SK-N-SH treated with all-trans-retinoic acid at 6 μM for 48 hours (cell line): ENCODE measurements at regions not wholly inside any gene's neighbourhood (a gene's known extent, or its start where the extent isn't known, plus 50 kb on each side); places are given as distances from the start of the nearest gene placed in this dataset.
"Not testable (repeated sequence)": the region's sequence is repeated elsewhere in the genome, so short reads cannot be mapped to it uniquely, and the experiment has no call there.

Experiments used
- BACH2 ChIP-seq: fragments of 250-450 bp; sonication (Bioruptor Pico); IDR thresholded peaks from 2 replicates; pipeline ENCODE4 v1.9.0; 2021; ENCODE audit warnings: mild to moderate bottlenecking, borderline replicate concordance
- CSDC2 ChIP-seq: fragments of 250-450 bp; sonication (Bioruptor Pico); IDR thresholded peaks from 2 replicates; pipeline ENCODE4 v1.5.0; 2020; ENCODE audit warnings: mild to moderate bottlenecking, moderate library complexity
- ESRRG ChIP-seq: fragments of 250-450 bp; sonication (Bioruptor Pico); IDR thresholded peaks from 2 replicates; pipeline ENCODE4 v1.6.1; 2021; ENCODE audit warnings: mild to moderate bottlenecking
- ISL1 ChIP-seq: fragments of 250-450 bp; sonication (Bioruptor Pico); IDR thresholded peaks from 2 replicates; pipeline ENCODE4 v2.1.2; 2022; ENCODE audit warnings: mild to moderate bottlenecking, moderate library complexity
- RARB ChIP-seq: fragments of 250-450 bp; sonication (Bioruptor Pico); IDR thresholded peaks from 2 replicates; pipeline ENCODE4 v1.8.0; 2021; ENCODE audit warnings: mild to moderate bottlenecking, moderate library complexity
- TCF4 ChIP-seq: fragments of 250-450 bp; sonication (Bioruptor Pico); IDR thresholded peaks from 2 replicates; pipeline ENCODE4 v1.8.0; 2021; ENCODE audit warnings: mild to moderate bottlenecking, moderate library complexity, borderline replicate concordance
- TOX ChIP-seq: fragments of 250-450 bp; sonication (Bioruptor Pico); IDR thresholded peaks from 2 replicates; pipeline ENCODE4 v1.8.0; 2021; ENCODE audit warnings: mild to moderate bottlenecking, moderate library complexity, borderline replicate concordance
- ZFP3 ChIP-seq: fragments of 250-450 bp; sonication (Bioruptor Pico); IDR thresholded peaks from 2 replicates; pipeline ENCODE4 v1.5.0; 2020; ENCODE audit warnings: mild to moderate bottlenecking, moderate library complexity
- TF ChIP-seq, protein P1 (sequence below): fragments of 250-450 bp; sonication (Bioruptor Pico); IDR thresholded peaks from 2 replicates; pipeline ENCODE4 v1.8.0; 2020; ENCODE audit warnings: mild to moderate bottlenecking, moderate library complexity, borderline replicate concordance
- TF ChIP-seq, protein P2 (sequence below): fragments of 250-450 bp; sonication (Bioruptor Pico); IDR thresholded peaks from 2 replicates; pipeline ENCODE4 v1.5.1; 2020; ENCODE audit warnings: low read depth, mild to moderate bottlenecking, moderate library complexity

DNA sequence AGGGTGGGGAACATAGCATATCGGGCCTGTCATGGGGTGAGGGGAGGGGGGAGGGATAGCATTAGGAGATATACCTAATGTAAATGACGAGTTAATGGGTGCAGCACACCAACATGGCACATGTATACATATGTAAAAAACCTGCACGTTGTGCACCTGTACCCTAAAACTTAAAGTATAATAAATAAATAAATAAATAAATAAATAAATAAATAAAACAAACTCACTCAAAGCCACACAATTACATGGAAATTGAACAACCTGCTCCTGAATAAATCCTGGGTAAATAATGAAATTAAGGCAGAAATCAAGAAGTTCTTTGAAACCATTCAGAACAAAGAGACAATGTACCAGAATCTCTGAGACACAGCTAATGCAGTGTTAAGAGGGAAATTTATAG is 318.8 kb downstream of the ISL1 start:
- TF ChIP-seq, protein P1, sequence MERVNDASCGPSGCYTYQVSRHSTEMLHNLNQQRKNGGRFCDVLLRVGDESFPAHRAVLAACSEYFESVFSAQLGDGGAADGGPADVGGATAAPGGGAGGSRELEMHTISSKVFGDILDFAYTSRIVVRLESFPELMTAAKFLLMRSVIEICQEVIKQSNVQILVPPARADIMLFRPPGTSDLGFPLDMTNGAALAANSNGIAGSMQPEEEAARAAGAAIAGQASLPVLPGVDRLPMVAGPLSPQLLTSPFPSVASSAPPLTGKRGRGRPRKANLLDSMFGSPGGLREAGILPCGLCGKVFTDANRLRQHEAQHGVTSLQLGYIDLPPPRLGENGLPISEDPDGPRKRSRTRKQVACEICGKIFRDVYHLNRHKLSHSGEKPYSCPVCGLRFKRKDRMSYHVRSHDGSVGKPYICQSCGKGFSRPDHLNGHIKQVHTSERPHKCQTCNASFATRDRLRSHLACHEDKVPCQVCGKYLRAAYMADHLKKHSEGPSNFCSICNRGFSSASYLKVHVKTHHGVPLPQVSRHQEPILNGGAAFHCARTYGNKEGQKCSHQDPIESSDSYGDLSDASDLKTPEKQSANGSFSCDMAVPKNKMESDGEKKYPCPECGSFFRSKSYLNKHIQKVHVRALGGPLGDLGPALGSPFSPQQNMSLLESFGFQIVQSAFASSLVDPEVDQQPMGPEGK (CRISPR knock-in tag): not testable (repeated sequence)
- TF ChIP-seq TOX (CRISPR knock-in tag); ESRRG (CRISPR knock-in tag); CSDC2 (CRISPR knock-in tag); RARB; ISL1 (CRISPR knock-in tag); ZFP3 (CRISPR knock-in tag); TCF4 (CRISPR knock-in tag); BACH2 (CRISPR knock-in tag): not testable (repeated sequence)
- TF ChIP-seq, protein P2, sequence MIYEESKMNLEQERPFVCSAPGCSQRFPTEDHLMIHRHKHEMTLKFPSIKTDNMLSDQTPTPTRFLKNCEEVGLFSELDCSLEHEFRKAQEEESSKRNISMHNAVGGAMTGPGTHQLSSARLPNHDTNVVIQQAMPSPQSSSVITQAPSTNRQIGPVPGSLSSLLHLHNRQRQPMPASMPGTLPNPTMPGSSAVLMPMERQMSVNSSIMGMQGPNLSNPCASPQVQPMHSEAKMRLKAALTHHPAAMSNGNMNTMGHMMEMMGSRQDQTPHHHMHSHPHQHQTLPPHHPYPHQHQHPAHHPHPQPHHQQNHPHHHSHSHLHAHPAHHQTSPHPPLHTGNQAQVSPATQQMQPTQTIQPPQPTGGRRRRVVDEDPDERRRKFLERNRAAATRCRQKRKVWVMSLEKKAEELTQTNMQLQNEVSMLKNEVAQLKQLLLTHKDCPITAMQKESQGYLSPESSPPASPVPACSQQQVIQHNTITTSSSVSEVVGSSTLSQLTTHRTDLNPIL: not testable (repeated sequence)
